Fibroblast of skin of abdomen (primary cell): ENCODE measurements at regions not wholly inside any gene's neighbourhood (a gene's known extent, or its start where the extent isn't known, plus 50 kb on each side); places are given as distances from the start of the nearest gene placed in this dataset.

Experiments used
- DNase-seq: peaks from one replicate; pipeline ENCODE4 v3.0.0-alpha.2; 2013

DNA sequence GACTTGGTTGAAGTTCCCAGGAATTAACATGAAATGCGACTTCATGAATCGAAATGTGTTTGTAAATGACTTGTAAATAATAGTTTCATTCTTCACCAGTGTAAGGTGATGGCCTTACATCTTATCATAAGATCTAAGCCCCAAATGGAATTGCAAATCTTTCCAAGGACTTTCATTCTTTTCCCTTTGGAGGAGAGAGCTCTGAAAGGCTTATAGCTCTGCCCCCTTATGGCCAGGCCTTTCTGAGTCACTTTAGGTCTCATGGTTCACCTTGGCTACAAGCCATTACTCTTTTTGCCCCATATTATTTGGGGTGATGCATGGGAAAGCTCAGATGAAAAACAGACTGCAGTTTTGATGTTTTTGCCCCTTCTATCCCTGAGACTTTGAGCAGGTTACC, 209.1 kb upstream of the BMP2 start:
- no peak for DNase-seq

GRCh38 chr20:6533761-6534479, 233.6 kb upstream of the BMP2 start:
- peak; percentile 97 for DNase-seq

DNA sequence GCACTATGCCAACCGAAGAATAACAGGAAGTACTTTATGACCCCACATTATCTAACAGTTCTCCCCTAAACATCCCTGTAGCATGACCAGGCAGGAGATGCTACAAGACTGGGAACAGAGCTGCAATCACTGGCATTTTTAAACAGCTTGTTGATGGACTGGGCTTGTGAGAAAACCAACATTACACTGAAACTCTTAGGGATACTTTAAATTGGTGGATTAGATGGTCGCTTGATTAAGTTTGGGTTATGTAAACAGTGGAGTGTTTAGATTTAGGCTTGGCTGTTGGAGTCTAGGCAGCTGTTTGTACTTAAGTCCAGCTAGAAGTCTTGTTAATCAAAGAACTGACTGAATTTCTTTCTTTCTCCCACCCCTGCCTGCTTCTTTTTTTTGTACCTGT, 234.1 kb upstream of the BMP2 start:
- peak; percentile 63 for DNase-seq

- DNase-seq = no peak
These were observed 236.6 kb upstream of the BMP2 start for GRCh38 chr20:6530779-6531315.

DNA sequence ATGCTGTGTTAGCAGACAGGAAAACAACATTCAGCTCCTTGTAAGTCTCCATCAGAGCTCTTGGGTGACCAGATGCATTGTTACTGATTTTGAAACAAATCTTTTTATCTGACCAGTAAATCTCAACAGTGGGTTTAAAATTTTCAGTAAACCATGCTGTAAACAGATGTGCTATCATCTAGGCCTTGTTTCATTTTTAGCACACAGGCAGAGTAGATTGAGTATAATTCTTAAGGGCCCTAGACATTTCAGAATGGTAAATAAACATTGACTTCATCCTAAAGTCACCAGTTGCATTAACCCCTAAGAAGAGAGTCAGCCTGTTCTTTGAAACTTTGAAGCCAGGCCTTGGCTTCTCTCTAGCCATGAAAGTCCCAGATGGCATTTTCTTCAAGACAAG, 237.2 kb upstream of the BMP2 start:
- DNase-seq = no peak

DNA sequence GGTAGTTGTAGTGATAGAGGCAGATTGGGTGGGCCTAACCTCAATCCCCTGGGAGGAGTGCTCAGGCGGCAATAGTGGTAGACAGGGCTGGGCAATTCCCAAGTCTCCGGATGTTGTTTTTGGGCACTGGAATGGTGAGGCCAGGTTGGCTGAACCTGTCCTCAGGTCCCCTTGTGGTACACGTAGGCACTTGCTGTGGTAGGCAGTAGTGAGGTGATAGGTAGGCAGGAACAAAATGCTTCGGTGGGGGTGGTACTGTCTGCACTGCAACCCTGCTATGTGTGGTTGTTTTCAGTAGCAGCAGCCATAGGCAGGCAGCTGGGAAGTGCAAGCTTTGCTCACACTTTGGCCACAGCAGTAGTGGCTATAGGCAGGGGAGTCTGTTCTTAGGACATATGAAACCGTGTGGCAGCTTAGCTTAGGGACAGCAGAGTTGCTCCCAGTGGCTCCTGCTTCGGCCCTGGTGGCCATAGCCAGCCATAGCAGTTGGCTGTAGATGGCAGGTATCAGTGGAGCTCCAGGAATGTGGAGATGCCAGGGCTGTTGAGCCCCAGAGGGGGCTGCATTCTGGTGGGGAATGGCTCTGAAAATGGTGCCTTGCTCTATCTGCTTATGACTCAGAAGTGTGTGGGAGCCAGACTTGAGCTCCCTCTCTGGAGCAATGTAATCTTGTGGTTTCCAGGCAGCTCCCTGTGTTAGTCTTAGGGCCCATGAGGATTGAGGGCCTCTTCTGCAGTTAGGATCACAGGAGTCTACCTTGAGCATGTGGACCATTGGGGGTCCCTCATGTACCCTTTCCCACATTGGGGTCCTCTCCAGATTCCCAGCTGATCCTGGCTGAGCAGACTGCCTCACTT, 241.8 kb upstream of the BMP2 start:
- DNase-seq = peak; percentile 8

DNA sequence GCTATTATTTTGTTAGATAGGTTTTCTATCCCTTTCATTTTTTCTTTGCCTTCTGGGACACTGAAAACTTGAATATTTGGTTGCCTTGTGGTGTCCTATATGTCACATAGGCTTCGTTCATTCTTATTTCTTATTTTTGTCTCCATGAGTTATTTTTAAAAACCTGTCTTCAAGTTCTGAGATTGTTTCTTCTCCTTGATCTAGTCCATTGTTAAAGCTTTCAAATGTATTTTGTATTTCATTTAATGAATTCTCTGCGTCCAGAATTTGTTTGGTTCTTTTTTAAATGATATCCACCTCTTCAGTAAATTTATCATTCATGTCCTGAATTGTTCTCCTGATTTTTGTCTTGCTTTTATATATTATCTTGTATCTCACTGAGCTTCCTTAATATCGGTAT, 243.2 kb upstream of the BMP2 start:
- no peak for DNase-seq

- DNase-seq = peak; percentile 31
These were observed 247.9 kb upstream of the BMP2 start for GRCh38 chr20:6519556-6519955.

DNA sequence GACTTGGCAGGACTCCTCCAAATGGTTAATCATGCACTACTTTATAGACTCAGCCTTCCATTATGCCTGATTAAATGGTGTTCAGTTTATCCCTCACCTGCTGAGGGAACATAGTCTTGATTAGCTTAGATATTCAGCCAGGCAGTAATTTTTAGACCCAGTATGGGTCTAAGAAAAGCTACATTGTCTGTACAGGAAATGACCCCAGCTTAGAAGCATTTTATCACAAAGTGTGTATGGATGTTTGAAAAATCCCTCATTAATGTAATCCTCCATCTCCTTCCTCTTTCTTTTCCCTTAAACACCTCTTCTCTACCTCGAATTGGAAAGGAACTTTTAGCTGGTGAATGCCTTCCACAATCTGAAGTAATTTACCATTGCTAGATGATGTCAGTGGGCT, 252.2 kb upstream of the BMP2 start:
- no peak for DNase-seq

- no peak for DNase-seq
These were observed 253.9 kb upstream of the BMP2 start for GRCh38 chr20:6513599-6513998.

DNA sequence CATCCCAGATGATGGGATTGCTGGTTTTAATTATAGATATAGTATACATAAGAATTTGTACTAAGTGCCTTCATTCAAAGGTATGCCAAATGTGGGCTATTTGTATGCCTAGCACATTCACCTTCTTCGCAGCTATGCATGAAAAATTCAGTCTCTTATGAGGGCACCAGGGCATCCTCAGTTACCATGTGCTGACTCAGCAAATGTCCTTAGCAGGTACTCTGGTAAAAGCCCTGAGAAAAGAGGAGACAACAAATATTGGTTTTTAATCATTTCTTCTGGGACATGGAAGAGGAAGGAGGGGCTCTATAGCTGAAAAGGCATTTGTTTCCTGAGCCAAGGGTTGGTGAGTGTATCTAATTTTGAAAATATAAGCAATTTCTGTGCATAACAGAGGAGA, 258.1 kb upstream of the BMP2 start:
- no peak for DNase-seq

GRCh38 chr20:6506906-6507305, 260.6 kb upstream of the BMP2 start:
- no peak for DNase-seq

GRCh38 chr20:6504826-6505225, 262.7 kb upstream of the BMP2 start:
- no peak for DNase-seq

DNA sequence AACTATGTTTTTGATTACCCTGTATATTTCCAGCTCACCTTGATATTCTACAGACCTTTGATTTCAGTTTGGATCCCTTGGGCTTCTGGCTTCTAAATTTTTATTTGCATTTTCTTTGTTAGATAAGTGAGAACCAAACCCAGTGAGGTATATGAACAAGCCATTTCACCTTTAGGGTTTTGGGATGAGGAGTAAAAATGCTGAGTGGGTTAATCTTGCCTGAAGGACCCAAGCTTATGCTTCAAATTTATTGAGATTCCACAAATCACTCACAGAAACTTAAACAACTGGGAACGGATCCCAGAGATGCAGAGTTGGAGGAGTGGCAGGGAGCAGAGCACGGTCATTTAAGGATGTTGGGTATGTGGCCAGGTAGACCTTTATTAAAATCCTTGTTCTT, 263.3 kb upstream of the BMP2 start:
- no peak for DNase-seq

DNA sequence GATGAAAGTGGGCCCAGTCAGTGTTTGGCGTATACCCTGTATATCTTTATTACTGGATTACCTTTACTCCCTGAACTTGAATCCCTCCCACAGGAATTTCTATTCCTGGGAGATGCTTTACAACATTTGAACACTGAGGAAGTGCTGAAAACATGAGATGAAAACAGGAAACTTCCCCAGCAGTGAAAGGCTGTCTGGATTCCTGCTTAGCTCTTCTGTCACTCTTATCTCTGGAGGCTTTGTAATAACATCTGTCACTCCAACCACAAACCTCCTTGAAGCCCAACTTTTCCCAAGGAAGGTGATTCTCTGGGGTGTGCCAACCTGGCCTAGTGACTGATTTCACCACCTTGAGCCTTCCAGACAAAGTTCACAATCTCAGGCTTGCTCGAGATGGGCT, 264.5 kb upstream of the BMP2 start:
- no peak for DNase-seq

- DNase-seq = no peak
These were observed 265.3 kb upstream of the BMP2 start for GRCh38 chr20:6502219-6502618.

- peak; percentile 45 for DNase-seq
These were observed 266.4 kb upstream of the BMP2 start for GRCh38 chr20:6501061-6501460.

- no peak for DNase-seq
These were observed 267.9 kb upstream of the BMP2 start for GRCh38 chr20:6499566-6499965.

GRCh38 chr20:6496874-6497273, 270.6 kb upstream of the BMP2 start:
- DNase-seq = no peak

DNA sequence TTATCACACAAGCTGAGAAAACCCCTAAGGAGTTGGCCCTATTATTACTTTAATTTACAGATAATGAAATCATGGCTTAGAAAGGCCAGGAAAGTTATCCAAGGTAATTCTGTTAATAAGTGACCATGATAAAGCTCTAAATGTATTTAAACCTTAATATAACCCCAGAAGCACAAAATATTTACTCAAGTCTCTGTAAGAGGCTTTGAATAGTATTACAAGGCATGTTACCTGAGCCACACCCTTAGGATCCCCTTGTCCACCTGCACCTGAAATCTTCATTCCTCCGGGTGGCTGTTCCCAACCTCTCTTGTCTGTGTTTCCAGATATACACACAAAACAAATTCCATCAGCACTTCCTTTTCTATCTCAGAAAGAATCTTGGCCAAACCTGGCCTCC, 271.6 kb upstream of the BMP2 start:
- no peak for DNase-seq

DNA sequence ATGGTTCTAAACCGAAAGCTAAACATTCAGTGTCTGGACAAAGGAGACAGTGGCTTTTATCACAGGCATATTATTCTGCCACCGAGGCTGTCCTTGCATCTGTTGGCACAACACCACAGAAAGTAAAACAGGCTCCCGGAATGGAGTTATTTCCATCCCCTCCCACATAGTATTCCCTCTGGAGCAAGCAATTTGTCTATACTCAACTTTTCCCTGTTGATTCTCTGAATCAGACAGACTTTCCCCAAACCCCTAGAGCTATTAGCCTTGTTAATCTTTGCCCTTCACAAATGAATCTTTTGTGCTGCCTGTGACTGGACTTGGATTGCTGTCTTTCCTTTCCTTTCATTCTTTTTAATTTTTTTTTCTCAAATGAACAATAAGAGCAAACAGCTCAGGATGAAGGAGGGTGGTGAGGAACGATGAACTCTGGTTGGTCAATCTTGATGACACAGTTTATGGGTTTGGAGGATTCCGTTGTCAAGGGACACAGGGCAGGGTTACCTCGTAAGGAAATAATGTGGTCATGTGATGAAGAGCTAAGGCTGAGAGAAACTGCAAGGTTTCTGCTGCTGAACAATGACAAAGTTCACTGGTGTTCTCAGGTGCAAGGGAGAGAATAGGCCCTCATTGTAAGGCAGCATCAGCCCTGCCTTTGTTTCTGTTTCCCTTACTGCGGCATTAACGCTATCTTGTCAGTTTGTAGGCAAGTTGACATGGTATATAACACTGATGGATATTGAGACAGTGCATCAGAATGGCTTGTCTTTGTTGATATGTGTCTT, 275.0 kb upstream of the BMP2 start:
- DNase-seq = no peak

DNA sequence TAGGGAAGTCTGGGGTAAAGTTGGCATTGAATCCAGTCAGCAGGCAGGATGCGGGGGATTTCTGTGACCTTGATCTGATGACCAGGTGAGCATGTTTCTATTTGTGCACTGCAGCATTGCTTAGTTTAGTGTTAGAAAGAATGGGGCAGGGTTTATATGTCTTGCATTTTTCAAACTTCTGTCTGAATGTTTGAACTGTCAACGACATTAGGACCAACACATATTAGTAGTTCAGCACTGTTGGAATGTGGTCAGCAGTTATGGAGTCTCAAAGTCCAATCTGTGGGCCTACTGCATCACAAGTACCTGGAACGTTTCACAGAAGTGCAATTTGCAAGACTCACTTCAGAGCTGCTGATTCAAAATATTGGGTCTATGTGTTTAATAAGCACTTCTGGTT, 276.6 kb upstream of the BMP2 start:
- no peak for DNase-seq
